ENCODE measurements at regions not wholly inside any gene's neighbourhood (a gene's known extent, or its start where the extent isn't known, plus 50 kb on each side); places are given as distances from the start of the nearest gene placed in this dataset.

GRCh38 chr1:30200161-30200560 is 523.2 kb downstream of the MATN1 start:
- no peak for DNase-seq
- Histone ChIP-seq H3K36me3 (no peaks in the 10 kb centered on the region), H3K9me3 (ENCODE audit: severe bottlenecking) (peaks cover 12% of the 10 kb centered on the region), H3K27me3 (ENCODE audit: insufficient read depth, low read depth, severe bottlenecking) (no peaks in the 10 kb centered on the region), H3K27ac (no peak overlapping the region), H3K4me3 (ENCODE audit: low read depth, low read length) (no peak overlapping the region)
- TF ChIP-seq, protein P1, sequence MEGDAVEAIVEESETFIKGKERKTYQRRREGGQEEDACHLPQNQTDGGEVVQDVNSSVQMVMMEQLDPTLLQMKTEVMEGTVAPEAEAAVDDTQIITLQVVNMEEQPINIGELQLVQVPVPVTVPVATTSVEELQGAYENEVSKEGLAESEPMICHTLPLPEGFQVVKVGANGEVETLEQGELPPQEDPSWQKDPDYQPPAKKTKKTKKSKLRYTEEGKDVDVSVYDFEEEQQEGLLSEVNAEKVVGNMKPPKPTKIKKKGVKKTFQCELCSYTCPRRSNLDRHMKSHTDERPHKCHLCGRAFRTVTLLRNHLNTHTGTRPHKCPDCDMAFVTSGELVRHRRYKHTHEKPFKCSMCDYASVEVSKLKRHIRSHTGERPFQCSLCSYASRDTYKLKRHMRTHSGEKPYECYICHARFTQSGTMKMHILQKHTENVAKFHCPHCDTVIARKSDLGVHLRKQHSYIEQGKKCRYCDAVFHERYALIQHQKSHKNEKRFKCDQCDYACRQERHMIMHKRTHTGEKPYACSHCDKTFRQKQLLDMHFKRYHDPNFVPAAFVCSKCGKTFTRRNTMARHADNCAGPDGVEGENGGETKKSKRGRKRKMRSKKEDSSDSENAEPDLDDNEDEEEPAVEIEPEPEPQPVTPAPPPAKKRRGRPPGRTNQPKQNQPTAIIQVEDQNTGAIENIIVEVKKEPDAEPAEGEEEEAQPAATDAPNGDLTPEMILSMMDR (IDR thresholded peaks at IDR 0.05; ENCODE audit: low read depth, low read length), result no peak

DNA sequence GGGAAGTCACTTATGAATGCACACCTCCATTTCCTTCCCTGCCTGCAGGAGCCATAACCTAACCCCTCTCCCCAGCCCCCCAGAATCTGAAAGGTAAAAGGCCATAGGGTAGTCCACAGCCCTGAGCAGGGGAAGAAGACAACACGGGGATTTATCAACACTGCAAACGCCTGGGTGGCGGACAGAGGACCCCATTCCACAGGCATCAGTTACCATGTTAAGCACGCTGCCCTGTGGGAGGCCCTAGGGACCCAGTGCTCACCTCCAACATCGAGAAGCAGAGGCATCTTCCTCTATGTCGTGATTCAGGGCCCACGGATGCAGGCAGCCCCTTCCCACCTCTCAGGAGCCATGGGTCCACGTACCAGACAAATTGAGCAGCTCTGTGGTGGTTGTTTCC is 523.8 kb downstream of the MATN1 start:
- TF ChIP-seq, protein P1 (IDR thresholded peaks at IDR 0.05; ENCODE audit: low read depth, low read length), result no peak
- DNase-seq, result no peak
- H3K27ac ChIP-seq, result no peak overlapping the region
- H3K36me3 ChIP-seq, result no peaks in the 10 kb centered on the region
- no peak overlapping the region for H3K4me3 ChIP-seq (ENCODE audit: low read depth, low read length)
- peaks cover 12% of the 10 kb centered on the region for H3K9me3 ChIP-seq (ENCODE audit: severe bottlenecking)
- H3K27me3 ChIP-seq (ENCODE audit: insufficient read depth, low read depth, severe bottlenecking), result no peaks in the 10 kb centered on the region

GRCh38 chr1:30198795-30199403 is 524.5 kb downstream of the MATN1 start:
- no peak overlapping the region for H3K27ac ChIP-seq
- peaks cover 12% of the 10 kb centered on the region for H3K9me3 ChIP-seq (ENCODE audit: severe bottlenecking)
- H3K27me3 ChIP-seq (ENCODE audit: insufficient read depth, low read depth, severe bottlenecking), result no peaks in the 10 kb centered on the region
- no peak for DNase-seq
- TF ChIP-seq, protein P1 (IDR thresholded peaks at IDR 0.05; ENCODE audit: low read depth, low read length), result no peak
- no peaks in the 10 kb centered on the region for H3K36me3 ChIP-seq
- no peak overlapping the region for H3K4me3 ChIP-seq (ENCODE audit: low read depth, low read length)

DNA sequence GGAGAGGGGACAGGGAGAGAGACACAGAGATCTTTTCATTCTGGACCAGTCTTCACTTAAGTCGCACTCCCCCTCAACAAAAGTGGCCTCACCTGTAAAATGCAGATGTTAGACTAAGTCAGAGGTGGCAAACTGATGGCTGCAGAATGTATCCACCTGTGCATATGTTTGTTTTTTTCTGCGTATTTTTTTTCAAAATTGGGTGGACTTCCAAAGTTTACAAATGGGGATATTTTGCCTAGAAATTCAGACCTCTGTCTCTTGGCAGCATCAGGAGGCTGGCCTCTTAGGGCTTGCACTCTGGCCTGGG is 525.0 kb downstream of the MATN1 start:
- DNase-seq, result no peak
- TF ChIP-seq, protein P1 (IDR thresholded peaks at IDR 0.05; ENCODE audit: low read depth, low read length), result no peak
- Histone ChIP-seq H3K27me3 (ENCODE audit: insufficient read depth, low read depth, severe bottlenecking) (no peaks in the 10 kb centered on the region), H3K9me3 (ENCODE audit: severe bottlenecking) (peaks cover 12% of the 10 kb centered on the region), H3K36me3 (no peaks in the 10 kb centered on the region), H3K27ac (no peak overlapping the region), H3K4me3 (ENCODE audit: low read depth, low read length) (no peak overlapping the region)

- no peak for DNase-seq
- Histone ChIP-seq H3K4me3 (ENCODE audit: low read depth, low read length) (no peak overlapping the region), H3K27me3 (ENCODE audit: insufficient read depth, low read depth, severe bottlenecking) (no peaks in the 10 kb centered on the region), H3K9me3 (ENCODE audit: severe bottlenecking) (peaks cover 12% of the 10 kb centered on the region), H3K36me3 (no peaks in the 10 kb centered on the region), H3K27ac (no peak overlapping the region)
- TF ChIP-seq, protein P1 (IDR thresholded peaks at IDR 0.05; ENCODE audit: low read depth, low read length), result no peak
Measured at GRCh38 chr1:30197639-30198450, 525.5 kb downstream of the MATN1 start.
